UCSD-AML1 (cell line): ENCODE measurements at regions not wholly inside any gene's neighbourhood (a gene's known extent, or its start where the extent isn't known, plus 50 kb on each side); places are given as distances from the start of the nearest gene placed in this dataset.
"Not testable (repeated sequence)": the region's sequence is repeated elsewhere in the genome, so short reads cannot be mapped to it uniquely, and the experiment has no call there.

Source experiments
- DNase-seq: peaks from one replicate; lab custom pipeline; 2025; ENCODE audit not compliant: unreplicated experiment; lab: John Stamatoyannopoulos, UW

GRCh38 chr20:56765172-56766073, 136.3 kb downstream of the TFAP2C start:
- no peak for DNase-seq

- DNase-seq: no peak
These were observed 137.4 kb downstream of the TFAP2C start for GRCh38 chr20:56766528-56766927.

- DNase-seq: no peak
These were observed 141.0 kb downstream of the TFAP2C start for GRCh38 chr20:56769921-56770600.

- no peak for DNase-seq
These were observed 144.6 kb downstream of the TFAP2C start for GRCh38 chr20:56773749-56774148.

GRCh38 chr20:56774873-56775272, 145.8 kb downstream of the TFAP2C start:
- DNase-seq: no peak

GRCh38 chr20:56776345-56776744, 147.2 kb downstream of the TFAP2C start:
- DNase-seq: no peak

GRCh38 chr20:56778765-56779195, 149.7 kb downstream of the TFAP2C start:
- DNase-seq: no peak

GRCh38 chr20:56779452-56780143, 150.5 kb downstream of the TFAP2C start:
- DNase-seq: no peak

- no peak for DNase-seq
These were observed 151.2 kb downstream of the TFAP2C start for GRCh38 chr20:56780266-56780665.

GRCh38 chr20:56781108-56781739, 152.1 kb downstream of the TFAP2C start:
- no peak for DNase-seq

GRCh38 chr20:56781987-56782560, 153.0 kb downstream of the TFAP2C start:
- DNase-seq: not testable (repeated sequence)

- not testable (repeated sequence) for DNase-seq
These were observed 153.7 kb downstream of the TFAP2C start for GRCh38 chr20:56782814-56783213.

- DNase-seq: no peak
These were observed 154.7 kb downstream of the TFAP2C start for GRCh38 chr20:56783826-56784225.

- no peak for DNase-seq
These were observed 157.4 kb downstream of the TFAP2C start for GRCh38 chr20:56786503-56786902.

- no peak for DNase-seq
These were observed 159.1 kb downstream of the TFAP2C start for GRCh38 chr20:56788041-56788670.

- DNase-seq: no peak
These were observed 159.8 kb downstream of the TFAP2C start for GRCh38 chr20:56788671-56789610.

GRCh38 chr20:56793916-56794315, 164.8 kb downstream of the TFAP2C start:
- no peak for DNase-seq

GRCh38 chr20:56795492-56795891, 166.4 kb downstream of the TFAP2C start:
- DNase-seq: no peak

- no peak for DNase-seq
These were observed 167.2 kb downstream of the TFAP2C start for GRCh38 chr20:56796345-56796744.
